ENCODE measurements at regions not wholly inside any gene's neighbourhood (a gene's known extent, or its start where the extent isn't known, plus 50 kb on each side); places are given as distances from the start of the nearest gene placed in this dataset.

- no peak overlapping the region for H2AFZ ChIP-seq (ENCODE audit: low read length)
- H3K36me3 ChIP-seq (ENCODE audit: low read depth, low read length), result no peaks in the 10 kb centered on the region
- no peaks in the 10 kb centered on the region for H3K9me3 ChIP-seq (ENCODE audit: low read length)
- H4K20me1 ChIP-seq (ENCODE audit: low read length), result no peaks in the 10 kb centered on the region
- DNase-seq (no peak), ATAC-seq (no peak)
- no peak for TF ChIP-seq CTCF (conservative IDR thresholded peaks at IDR 0.05; ENCODE audit: low read depth, low read length)
- no peak for TF ChIP-seq EZH2 (IDR thresholded peaks at IDR 0.05; ENCODE audit: low read length, unreplicated experiment)
- TF ChIP-seq EZH2phosphoT487 (IDR thresholded peaks at IDR 0.05; ENCODE audit: borderline replicate concordance, low read length), result no peak
- H3K4me1 ChIP-seq (ENCODE audit: insufficient read depth, low read length), result no peaks in the 10 kb centered on the region
- H3K4me2 ChIP-seq (ENCODE audit: low read length), result no peak overlapping the region
- BruUV-seq (replicated peaks), result no TSS peak
- no peak overlapping the region for H3K9ac ChIP-seq (ENCODE audit: low read length)
- no peaks in the 10 kb centered on the region for H3F3A ChIP-seq (ENCODE audit: low read length, unreplicated experiment)
- H3K27ac ChIP-seq (ENCODE audit: low read length), result no peak overlapping the region
- no peaks in the 10 kb centered on the region for H3K27me3 ChIP-seq (ENCODE audit: low read length)
- H3K9me2 ChIP-seq (replicated peaks; ENCODE audit: low read length), result no peaks in the 10 kb centered on the region
- intact Hi-C loops (cut with micrococcal nuclease), result no loop called here
- H3K4me3 ChIP-seq (ENCODE audit: low read length), result no peak overlapping the region
- ChIA-PET CTCF (no interaction called here), POLR2A (ENCODE audit: unreplicated experiment) (no interaction called here)
- H3K79me2 ChIP-seq (ENCODE audit: low read length), result no peaks in the 10 kb centered on the region
These were observed 358.9 kb upstream of the FSTL5 start for GRCh38 chr4:162522724-162523123.

GRCh38 chr4:162510937-162511336 lies 347.1 kb upstream of the FSTL5 start:
- Histone ChIP-seq H3K9me2 (replicated peaks; ENCODE audit: low read length) (no peaks in the 10 kb centered on the region), H3K4me1 (ENCODE audit: insufficient read depth, low read length) (no peaks in the 10 kb centered on the region), H2AFZ (ENCODE audit: low read length) (no peak overlapping the region), H3K79me2 (ENCODE audit: low read length) (no peaks in the 10 kb centered on the region), H3K9me3 (ENCODE audit: low read length) (no peaks in the 10 kb centered on the region), H3K4me3 (ENCODE audit: low read length) (no peak overlapping the region), H3K27ac (ENCODE audit: low read length) (no peak overlapping the region), H3K27me3 (ENCODE audit: low read length) (no peaks in the 10 kb centered on the region), H3K36me3 (ENCODE audit: low read depth, low read length) (no peaks in the 10 kb centered on the region), H4K20me1 (ENCODE audit: low read length) (no peaks in the 10 kb centered on the region), H3K4me2 (ENCODE audit: low read length) (no peak overlapping the region), H3K9ac (ENCODE audit: low read length) (no peak overlapping the region), H3F3A (ENCODE audit: low read length, unreplicated experiment) (no peaks in the 10 kb centered on the region)
- DNase-seq (no peak), ATAC-seq (no peak)
- POLR2A ChIA-PET (ENCODE audit: unreplicated experiment), result no interaction called here
- intact Hi-C loops (cut with micrococcal nuclease), result no loop called here
- CTCF ChIA-PET, result no interaction called here
- no TSS peak for BruUV-seq (replicated peaks)
- no peak for TF ChIP-seq CTCF (conservative IDR thresholded peaks at IDR 0.05; ENCODE audit: low read depth, low read length)
- TF ChIP-seq EZH2phosphoT487 (IDR thresholded peaks at IDR 0.05; ENCODE audit: borderline replicate concordance, low read length), result no peak
- TF ChIP-seq EZH2 (IDR thresholded peaks at IDR 0.05; ENCODE audit: low read length, unreplicated experiment), result no peak

GRCh38 chr4:162510115-162510514 lies 346.3 kb upstream of the FSTL5 start:
- ChIA-PET POLR2A (ENCODE audit: unreplicated experiment) (no interaction called here), CTCF (no interaction called here)
- intact Hi-C loops (cut with micrococcal nuclease), result no loop called here
- Histone ChIP-seq H4K20me1 (ENCODE audit: low read length) (no peaks in the 10 kb centered on the region), H3K9me3 (ENCODE audit: low read length) (no peaks in the 10 kb centered on the region), H2AFZ (ENCODE audit: low read length) (no peak overlapping the region), H3K4me2 (ENCODE audit: low read length) (no peak overlapping the region), H3F3A (ENCODE audit: low read length, unreplicated experiment) (no peaks in the 10 kb centered on the region), H3K27ac (ENCODE audit: low read length) (no peak overlapping the region), H3K79me2 (ENCODE audit: low read length) (no peaks in the 10 kb centered on the region), H3K4me3 (ENCODE audit: low read length) (no peak overlapping the region), H3K9ac (ENCODE audit: low read length) (no peak overlapping the region), H3K4me1 (ENCODE audit: insufficient read depth, low read length) (no peaks in the 10 kb centered on the region), H3K36me3 (ENCODE audit: low read depth, low read length) (no peaks in the 10 kb centered on the region), H3K9me2 (replicated peaks; ENCODE audit: low read length) (no peaks in the 10 kb centered on the region), H3K27me3 (ENCODE audit: low read length) (no peaks in the 10 kb centered on the region)
- TF ChIP-seq EZH2 (IDR thresholded peaks at IDR 0.05; ENCODE audit: low read length, unreplicated experiment), result no peak
- no peak for TF ChIP-seq CTCF (conservative IDR thresholded peaks at IDR 0.05; ENCODE audit: low read depth, low read length)
- no peak for TF ChIP-seq EZH2phosphoT487 (IDR thresholded peaks at IDR 0.05; ENCODE audit: borderline replicate concordance, low read length)
- ATAC-seq (no peak), DNase-seq (no peak)
- BruUV-seq (replicated peaks), result no TSS peak

Measured in PC-3 (cell line).